Endothelial cell (in vitro differentiated cells): ENCODE measurements at regions not wholly inside any gene's neighbourhood (a gene's known extent, or its start where the extent isn't known, plus 50 kb on each side); places are given as distances from the start of the nearest gene placed in this dataset.

ENCODE experiments used
- DNase-seq: peaks from one replicate; pipeline ENCODE4 v3.0.0; 2021; ENCODE audit warnings: low spot score
- H3K27ac Mint-ChIP-seq: one replicate; pipeline ENCODE4 v1.8.0; 2021; ENCODE audit warnings: mixed read lengths, inconsistent platforms; ENCODE audit not compliant: unreplicated experiment
- H3K27me3 Mint-ChIP-seq: one replicate; pipeline ENCODE4 v1.8.0; 2021; ENCODE audit warnings: mild to moderate bottlenecking, moderate library complexity, mixed read lengths, inconsistent platforms; ENCODE audit not compliant: unreplicated experiment
- H3K36me3 Mint-ChIP-seq: one replicate; pipeline ENCODE4 v1.8.0; 2021; ENCODE audit warnings: mild to moderate bottlenecking, low read depth, mixed read lengths, inconsistent platforms; ENCODE audit not compliant: unreplicated experiment
- H3K4me1 Mint-ChIP-seq: one replicate; pipeline ENCODE4 v1.8.0; 2021; ENCODE audit warnings: mild to moderate bottlenecking, mixed read lengths, inconsistent platforms; ENCODE audit not compliant: unreplicated experiment
- H3K4me3 Mint-ChIP-seq: one replicate; pipeline ENCODE4 v1.8.0; 2021; ENCODE audit warnings: mild to moderate bottlenecking, mixed read lengths, inconsistent platforms; ENCODE audit not compliant: unreplicated experiment
- H3K9me3 Mint-ChIP-seq: one replicate; pipeline ENCODE4 v1.8.0; 2021; ENCODE audit warnings: mixed read lengths, inconsistent platforms; ENCODE audit not compliant: unreplicated experiment
- TF ChIP-seq, protein P1 (sequence below): fragments of 200-600 bp; sonication (generic); IDR thresholded peaks from one replicate; pipeline ENCODE4 v1.5.0; 2021; ENCODE audit warnings: antibody characterized with exemption; ENCODE audit not compliant: unreplicated experiment

DNA sequence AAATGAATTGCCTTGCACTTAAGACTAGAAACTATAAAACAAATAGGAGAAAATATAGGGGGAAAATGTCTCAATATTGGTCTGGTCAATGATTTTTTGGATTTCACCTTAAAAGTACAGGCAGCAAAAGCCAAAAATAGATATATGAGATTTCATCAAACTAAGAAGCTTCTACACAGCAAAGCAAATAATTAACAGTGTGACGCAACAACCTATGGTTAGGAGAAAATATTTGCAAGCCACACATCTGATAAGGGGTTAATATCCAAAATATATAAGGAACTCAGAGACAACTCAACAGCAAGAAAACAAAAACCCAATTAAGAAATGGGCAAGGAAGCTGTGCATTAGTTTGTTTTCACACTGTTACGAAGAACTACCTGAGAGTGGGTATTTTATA is 89.1 kb downstream of the MAIP1 start:
- no peak for DNase-seq
- Mint-ChIP-seq H3K27ac (no peak overlapping the region), H3K4me1 (no peaks in the 10 kb centered on the region), H3K9me3 (peaks cover 7% of the 10 kb centered on the region), H3K4me3 (no peak overlapping the region), H3K36me3 (peaks cover 5% of the 10 kb centered on the region), H3K27me3 (no peaks in the 10 kb centered on the region)
- TF ChIP-seq, protein P1, sequence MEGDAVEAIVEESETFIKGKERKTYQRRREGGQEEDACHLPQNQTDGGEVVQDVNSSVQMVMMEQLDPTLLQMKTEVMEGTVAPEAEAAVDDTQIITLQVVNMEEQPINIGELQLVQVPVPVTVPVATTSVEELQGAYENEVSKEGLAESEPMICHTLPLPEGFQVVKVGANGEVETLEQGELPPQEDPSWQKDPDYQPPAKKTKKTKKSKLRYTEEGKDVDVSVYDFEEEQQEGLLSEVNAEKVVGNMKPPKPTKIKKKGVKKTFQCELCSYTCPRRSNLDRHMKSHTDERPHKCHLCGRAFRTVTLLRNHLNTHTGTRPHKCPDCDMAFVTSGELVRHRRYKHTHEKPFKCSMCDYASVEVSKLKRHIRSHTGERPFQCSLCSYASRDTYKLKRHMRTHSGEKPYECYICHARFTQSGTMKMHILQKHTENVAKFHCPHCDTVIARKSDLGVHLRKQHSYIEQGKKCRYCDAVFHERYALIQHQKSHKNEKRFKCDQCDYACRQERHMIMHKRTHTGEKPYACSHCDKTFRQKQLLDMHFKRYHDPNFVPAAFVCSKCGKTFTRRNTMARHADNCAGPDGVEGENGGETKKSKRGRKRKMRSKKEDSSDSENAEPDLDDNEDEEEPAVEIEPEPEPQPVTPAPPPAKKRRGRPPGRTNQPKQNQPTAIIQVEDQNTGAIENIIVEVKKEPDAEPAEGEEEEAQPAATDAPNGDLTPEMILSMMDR, result no peak

DNA sequence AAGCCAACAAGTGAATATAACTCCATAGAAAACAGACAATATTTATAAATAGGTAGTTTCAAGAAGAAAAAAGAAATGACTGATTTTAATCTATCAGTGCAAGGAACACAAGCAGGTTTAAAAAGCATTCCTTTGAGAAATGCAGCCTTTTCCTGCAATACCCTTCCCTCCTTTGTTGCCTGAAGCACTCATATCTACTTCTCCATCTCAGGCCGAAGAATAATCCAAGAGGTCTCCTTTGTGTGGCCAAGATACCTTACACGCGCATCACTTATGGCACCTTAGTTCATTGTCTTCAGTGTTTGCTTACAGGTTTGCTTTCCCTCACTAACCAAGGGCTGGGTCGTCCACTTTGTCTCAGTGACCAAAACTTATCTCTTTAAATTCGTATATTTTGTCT is 93.0 kb downstream of the MAIP1 start:
- H3K9me3 Mint-ChIP-seq, result peaks cover 7% of the 10 kb centered on the region
- no peaks in the 10 kb centered on the region for H3K27me3 Mint-ChIP-seq
- no peak overlapping the region for H3K4me3 Mint-ChIP-seq
- H3K36me3 Mint-ChIP-seq, result peaks cover 5% of the 10 kb centered on the region
- H3K4me1 Mint-ChIP-seq, result no peaks in the 10 kb centered on the region
- H3K27ac Mint-ChIP-seq, result no peak overlapping the region
- TF ChIP-seq, protein P1, result no peak
- no peak for DNase-seq

DNA sequence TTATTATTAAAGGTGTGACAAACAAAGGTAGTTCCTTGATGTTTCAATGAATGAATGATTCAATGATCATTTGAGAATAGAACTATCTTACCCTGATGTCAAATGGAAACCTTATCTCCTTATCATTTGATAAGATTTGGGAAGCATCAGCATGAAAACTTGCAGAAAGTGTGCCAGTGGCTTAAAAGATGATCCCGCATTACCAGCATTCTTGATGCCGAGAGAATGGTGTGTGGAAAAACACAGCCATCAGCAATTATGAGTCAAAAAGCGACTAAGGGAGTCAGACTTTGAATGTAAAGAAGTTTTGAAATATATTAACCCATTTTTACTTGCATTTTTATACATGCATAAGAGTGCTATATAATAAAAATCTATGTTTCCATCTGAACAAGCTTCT is 93.7 kb downstream of the MAIP1 start:
- Mint-ChIP-seq H3K4me3 (no peak overlapping the region), H3K27me3 (no peaks in the 10 kb centered on the region), H3K27ac (no peak overlapping the region), H3K9me3 (peaks cover 7% of the 10 kb centered on the region), H3K4me1 (no peaks in the 10 kb centered on the region), H3K36me3 (peaks cover 5% of the 10 kb centered on the region)
- no peak for DNase-seq
- TF ChIP-seq, protein P1, result no peak

DNA sequence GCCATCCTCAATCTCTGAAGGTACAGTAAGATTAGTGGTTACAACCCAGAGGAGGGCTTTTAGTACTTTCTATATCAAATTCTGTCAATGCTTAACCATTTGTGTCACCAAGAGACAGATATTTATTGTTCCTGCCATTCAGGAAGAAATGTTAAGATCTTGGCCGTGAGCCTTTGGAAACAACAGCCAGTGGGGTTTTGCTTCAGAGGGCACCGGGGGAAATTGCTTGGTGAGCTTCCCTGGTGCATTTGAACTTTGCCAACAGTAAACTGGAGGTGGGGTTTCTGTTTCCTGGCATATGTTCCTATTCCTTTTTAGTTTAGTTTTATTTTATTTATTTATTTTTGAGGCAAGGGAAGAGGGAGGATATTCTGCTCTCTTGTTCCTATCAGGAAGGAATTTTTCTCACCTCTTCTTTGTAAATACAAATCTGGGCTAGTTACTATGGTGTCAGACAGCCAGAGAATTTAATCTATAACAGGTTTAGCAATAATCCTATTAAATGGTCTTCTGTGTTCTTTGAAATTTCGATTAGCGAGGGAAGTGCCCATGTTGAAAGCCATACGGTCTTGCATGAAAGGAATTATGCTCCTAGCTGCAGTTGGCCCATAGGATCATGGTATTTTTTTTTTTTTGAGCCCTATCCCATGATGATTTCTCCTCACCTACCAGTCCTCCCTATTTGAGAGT is 95.7 kb downstream of the MAIP1 start:
- Mint-ChIP-seq H3K9me3 (no peaks in the 10 kb centered on the region), H3K4me3 (no peak overlapping the region), H3K4me1 (no peaks in the 10 kb centered on the region), H3K36me3 (no peaks in the 10 kb centered on the region), H3K27me3 (peaks cover 2% of the 10 kb centered on the region), H3K27ac (no peak overlapping the region)
- TF ChIP-seq, protein P1, result no peak
- DNase-seq, result no peak

DNA sequence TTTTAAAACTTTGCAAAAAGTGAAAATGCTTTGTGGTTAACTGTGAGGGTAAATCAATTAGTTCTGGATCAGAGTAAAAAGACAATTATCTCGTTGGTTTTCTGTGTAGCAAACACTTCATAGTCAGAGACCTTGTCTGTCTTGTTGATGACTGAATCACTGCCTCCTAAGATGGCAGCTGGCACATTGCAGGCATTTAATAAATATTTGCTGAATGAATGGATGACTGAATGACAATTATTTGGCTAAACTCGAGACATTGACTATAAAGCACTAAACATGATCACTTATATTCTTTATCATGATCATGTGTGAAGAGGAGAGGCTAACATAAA is 96.2 kb downstream of the MAIP1 start:
- TF ChIP-seq, protein P1, result no peak

More for the DNA sequence above, 96.2 kb downstream of the MAIP1 start:
- no peaks in the 10 kb centered on the region for H3K36me3 Mint-ChIP-seq
- no peak overlapping the region for H3K4me3 Mint-ChIP-seq
- H3K4me1 Mint-ChIP-seq, result no peaks in the 10 kb centered on the region
- H3K27ac Mint-ChIP-seq, result no peak overlapping the region
- H3K9me3 Mint-ChIP-seq, result no peaks in the 10 kb centered on the region
- no peak for DNase-seq
- peaks cover 2% of the 10 kb centered on the region for H3K27me3 Mint-ChIP-seq
